T follicular helper cell (primary cell): ENCODE measurements at regions not wholly inside any gene's neighbourhood (a gene's known extent, or its start where the extent isn't known, plus 50 kb on each side); places are given as distances from the start of the nearest gene placed in this dataset.

Source experiments
- DNase-seq: peaks from one replicate; pipeline ENCODE4 v3.0.0-alpha.2; 2020; ENCODE audit warnings: low read depth

DNA sequence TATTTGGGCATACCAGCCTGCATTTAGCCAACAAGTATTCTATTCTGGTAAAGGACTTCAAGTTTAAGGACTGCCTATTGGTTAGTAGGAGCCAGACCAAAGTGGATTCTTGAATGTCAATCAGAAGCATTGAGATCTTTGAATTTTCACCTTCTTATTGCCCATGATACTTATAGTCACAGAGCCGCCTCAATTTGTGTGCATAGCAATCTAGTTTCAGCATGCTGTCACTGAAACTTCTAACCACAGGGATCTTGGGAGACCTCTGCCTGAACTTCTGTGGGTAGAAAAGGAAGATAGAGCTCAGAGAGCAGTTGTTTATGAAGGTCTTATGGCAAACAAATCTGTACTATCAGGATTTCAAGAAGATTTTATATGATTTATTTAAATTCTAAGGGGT is 501.4 kb upstream of the USP24 start:
- DNase-seq, result no peak

DNA sequence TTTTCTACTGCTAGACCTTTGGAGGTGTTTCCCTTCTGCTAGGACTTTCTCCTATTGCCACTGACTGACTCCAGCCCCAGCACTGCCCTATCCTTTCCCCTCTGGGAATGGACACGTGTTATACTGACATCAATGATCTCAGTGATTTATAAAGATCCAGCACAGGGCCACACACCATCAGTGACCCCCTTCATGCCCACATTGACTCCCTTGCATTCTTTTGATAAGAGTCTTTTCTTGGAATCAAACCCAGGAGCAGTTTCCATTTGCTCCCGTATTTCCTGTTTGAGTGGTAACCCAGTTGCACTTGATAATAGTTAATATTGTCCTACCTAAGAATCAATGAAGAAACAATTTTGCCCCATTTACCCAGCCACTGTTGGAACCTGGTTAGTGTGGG is 501.0 kb upstream of the USP24 start:
- no peak for DNase-seq

DNA sequence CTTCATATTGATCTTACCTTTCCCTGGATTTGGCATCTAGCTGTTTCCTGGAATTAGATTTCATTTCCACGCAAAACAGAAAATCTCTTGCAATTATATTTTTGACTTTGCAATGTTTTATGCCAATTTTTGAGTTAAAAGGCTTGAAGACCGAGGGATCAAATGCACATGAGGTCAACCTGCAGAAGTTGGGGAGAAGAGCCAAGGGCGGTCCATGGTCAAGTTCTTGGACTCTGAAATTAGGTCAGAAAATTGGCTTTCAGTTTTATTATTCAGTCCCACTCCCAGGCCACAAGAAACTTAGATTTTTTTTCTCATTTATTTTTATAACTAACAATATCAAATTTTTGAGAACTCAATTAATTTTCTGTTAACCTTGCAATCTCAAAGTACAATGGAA is 499.1 kb upstream of the USP24 start:
- DNase-seq, result no peak

DNA sequence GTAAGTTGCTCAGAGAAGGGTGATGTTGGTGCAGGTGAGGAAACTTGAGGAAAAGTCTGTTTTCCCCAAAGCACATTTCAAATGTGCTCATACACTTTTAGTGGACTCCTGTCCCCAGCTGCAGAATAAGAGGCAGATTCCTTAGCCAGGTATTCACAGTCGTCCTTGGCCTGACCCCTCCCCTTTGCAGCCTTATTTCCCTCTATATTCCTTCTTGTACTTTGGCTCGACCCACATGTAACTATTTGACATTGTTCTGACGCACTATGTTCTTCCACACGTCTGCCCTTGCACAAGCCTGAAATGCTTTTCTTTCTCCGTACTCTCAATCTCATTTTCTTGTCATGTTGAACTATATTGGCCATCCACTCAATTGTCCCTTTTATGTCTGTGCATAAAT is 498.4 kb upstream of the USP24 start:
- no peak for DNase-seq

DNA sequence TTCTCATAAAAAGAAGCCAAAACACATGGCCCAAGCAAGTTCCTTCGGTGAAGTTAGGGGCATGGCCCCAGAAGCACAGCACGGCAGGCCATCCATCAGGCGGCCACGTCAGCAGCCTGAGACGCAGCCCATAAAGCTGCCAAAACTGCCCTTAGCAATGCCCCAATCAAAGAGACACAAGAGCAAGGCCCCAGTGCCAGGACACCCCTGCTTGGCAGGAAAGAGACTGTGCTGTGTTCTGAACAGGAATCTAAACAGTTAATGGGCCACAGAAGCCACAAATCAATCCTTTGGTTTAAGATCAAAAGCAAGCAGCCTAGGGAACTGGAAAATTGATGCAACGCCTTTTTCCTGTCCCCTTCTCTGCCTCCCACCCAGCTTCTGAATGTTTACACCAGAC is 497.0 kb upstream of the USP24 start:
- no peak for DNase-seq

DNA sequence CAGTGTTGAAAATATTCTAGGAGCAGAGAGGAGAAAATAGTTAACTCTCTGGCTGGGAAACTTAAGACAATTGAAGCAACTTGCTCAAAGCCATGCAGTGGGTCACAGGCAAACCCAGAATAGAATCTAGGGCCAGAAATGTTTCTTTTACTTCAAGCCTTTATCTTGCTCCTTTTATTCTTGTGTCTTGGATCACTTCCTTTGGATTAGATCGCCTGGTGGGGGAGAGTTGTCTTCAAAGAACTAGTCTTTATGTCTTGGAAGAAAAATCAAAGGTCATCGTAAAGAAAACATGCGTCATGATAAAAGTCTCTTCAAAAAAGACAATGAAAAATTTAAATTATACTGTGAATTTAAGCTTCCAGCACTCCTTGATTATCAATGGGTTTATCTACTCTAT is 493.6 kb upstream of the USP24 start:
- DNase-seq, result no peak

DNA sequence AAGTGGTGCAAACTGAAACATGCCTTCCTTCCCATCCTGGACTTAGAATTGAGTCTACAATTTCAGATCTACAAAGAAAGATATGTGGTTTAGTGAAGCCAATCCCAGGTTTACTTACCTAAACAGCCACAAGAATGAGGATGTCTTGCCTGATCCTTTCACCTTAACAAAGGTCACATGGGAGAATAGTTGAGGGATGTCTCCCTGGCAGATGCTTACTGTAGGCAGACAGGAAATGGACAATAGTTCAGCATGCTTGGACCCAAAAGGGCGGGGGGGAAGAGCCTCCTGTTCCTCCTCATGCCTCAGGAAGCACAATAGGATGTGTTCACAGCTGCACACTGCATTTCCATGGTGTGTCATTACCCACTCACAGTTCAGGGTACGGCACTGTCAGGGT is 492.7 kb upstream of the USP24 start:
- no peak for DNase-seq

DNA sequence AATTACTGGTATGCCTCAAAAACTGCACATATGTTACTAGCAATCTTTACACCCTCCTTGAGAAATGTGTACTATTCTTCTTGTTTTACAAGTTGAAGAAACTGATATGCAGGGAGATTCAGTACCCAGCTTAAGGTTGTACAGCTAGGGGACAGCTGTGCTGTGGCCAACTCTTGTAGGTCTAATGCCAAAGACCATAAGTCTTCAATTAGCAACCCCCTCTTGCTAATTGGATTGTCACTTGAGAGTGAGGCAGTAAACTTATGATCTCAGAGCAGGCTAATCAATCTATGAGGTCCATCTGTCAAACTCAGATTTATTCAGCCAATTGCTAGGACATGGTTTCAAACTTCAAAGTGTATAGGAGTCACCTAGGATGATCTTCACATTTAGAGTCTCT is 492.0 kb upstream of the USP24 start:
- DNase-seq, result no peak

DNA sequence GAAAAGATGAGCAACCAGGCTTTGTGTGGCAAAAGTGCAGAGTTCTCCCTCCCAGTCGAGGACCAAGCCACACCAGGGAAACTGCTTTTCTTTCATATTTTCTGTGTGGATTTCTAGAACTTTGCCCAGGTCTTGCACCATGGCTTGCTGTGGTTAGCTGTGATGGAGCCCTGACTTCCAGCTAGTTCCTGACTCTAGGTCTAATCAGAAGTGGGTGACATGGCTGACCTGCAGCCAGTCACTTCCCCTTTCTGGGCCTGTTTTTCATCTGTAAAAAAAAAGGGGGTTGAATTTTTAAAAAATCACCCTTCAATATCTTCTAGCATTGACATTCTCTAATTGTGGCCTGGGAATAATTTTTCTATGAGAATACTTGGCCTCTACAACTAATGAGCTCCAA is 491.2 kb upstream of the USP24 start:
- DNase-seq, result no peak

DNA sequence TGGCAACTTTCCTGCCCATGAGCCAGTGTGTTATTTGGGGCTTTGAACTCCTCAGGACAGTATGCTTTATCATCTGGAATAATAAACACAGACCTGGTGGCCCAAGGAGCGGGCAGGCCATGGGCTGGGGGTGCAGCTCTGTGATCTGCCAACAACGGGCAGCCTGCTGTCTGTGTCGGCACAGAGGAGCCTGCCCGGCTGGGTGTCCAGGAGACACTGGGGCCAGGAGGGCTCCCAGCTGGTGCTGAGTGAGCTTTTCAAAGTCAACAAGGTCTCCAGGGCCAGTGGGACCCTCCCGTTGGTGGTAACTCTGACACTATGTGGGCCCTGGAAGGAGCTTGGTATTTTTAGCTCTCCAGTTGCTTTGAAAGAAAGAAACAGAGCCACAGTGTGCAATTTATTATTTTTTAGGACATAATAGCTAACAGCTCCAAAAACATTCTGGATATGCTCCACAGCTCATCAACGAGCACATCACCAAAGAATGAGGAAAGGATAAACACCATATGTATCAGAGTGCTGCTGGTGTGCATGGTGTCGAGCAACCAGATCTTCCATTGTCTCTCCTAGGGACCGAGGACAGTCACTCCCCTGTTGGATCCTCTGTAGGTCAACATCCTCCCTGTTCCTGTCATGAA is 488.7 kb upstream of the USP24 start:
- no peak for DNase-seq

DNA sequence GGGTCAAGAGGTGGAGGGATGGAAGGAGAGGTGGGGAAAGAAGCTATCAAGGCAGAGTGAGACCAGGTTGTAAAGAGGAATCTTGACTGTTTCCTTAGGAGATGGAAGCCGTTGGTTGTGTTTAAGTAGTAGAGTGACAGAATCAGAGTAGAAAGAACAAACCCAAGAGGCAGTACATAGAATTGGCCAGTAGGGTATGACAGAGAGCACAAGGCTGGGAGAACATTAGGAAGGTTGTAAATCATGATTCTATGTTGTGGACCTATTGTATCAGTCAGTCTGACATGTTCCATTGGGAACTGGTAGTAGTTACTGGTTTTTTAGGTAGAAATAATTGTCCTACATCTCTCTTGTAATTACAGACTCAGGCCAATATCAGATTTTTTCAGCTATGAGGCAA is 486.9 kb upstream of the USP24 start:
- DNase-seq, result no peak

DNA sequence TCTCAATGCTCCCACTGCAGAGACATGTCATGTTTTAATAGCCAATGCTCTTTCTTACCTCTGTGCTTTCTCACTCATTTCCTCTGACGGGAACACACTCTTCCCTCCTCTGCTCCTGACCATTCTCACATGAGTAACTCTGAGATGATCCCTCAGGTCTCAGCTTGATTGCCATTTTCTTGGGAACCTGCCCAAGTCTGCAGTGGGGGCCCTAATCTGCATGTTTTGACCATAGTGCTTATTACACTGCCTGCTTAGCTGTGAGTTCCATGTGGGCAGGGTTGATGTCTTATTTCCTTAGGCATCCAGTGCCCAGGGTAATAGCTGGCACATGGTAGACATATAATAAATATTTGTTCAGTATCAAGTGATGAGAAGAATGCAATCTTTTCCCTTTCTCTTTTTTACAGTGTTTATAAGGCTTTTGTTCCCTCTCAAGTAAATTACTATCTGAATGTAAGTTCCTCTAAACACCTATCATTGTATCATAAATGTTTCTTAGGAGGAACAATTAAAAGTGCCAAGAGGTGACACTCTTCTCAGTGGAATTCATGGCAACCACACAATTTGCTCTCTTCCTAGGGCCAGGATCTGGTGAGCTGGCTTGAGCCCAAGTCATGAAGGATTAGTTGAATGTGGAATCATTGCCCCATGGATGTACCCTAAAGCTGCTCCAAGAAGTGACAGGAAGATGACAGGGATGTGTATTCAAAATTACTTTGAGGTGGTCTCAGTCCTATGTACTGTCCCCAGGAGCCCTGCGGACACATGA is 485.4 kb upstream of the USP24 start:
- DNase-seq, result no peak

DNA sequence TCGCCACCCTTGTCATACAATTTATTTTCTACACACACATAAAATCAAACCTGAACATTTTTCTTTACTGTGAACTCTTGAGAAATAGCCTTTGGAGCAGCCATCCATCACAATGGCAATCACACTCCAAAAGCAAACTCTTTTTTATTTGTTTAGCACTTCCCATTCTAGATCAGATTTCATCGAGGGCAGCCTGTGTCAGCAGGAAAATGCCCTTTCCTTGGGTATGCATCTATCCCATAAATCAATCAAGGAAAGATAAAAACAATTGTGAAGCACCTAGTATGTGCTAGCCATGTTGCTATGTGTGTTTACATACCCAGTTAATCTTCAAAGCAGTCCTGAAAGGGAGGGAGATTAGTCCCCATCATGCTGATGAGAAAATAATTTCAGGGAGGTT is 484.1 kb upstream of the USP24 start:
- no peak for DNase-seq

DNA sequence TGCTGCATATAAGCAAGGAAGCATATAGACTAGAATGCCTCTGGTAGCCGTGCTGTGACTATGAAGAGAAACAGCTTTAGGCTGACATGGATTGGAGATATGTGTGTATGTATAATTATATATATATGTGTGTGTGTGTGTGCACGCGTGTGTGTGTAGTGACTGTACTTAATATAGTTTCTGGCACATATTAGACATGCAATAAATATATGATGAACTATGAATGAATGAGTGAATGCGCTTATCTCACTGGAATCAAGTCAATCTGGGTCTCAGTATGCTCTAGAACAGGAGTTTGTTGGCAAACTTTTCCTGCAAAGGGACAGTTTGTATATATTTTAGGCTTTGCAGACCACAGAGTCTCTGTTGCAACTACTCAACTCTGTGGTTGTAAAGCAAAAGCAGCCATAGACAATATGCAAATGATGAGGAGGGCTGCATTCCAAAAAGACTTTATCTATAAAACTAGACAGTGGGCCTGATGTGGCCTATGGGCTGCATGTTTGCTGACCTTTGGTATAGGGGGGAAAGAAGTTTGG is 482.9 kb upstream of the USP24 start:
- no peak for DNase-seq

DNA sequence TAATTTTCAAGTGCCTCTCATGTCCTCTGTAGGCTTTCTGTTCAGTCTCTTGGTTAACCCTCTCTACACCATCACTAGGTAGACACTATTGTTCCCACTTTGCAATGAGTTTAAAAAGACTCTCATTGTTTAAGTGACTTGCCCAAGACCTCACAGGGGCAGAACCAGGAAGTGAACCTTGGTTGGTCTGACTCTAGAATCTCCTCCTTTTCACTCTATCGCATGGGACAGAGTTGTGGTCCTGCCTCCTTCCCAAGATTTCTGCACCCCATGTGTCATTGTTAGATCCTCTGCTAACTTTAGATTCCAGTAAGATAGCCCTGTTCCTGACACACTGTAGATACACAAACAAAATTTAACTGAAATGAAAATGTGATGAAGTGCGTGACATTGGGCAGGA is 481.7 kb upstream of the USP24 start:
- DNase-seq, result no peak

DNA sequence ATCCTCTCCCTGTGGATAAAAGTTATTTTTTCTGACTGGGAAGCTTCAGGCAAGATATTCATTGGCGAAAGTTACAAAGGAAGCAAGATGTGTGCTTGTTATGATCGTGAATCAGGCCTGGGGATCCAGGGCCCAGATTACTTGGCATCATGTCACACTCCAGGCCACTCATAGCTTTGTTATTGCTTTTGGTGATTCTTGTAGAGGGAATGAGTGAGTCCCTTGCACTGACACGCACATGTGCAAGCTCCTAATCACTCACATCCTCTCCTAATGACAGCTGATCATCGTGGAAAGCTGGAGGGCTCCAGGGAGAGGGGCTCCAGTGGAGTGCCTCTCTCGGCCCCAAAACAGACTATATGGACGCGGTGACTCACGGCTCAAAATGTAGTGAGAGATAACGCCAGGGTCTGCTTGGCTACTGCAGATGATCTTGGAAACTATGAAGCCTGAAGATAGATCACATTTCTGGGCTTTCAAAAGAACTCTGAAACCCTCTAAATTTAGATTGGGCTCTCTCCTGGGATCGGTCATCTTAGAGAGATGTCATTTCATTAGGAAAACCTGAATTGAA is 481.1 kb upstream of the USP24 start:
- no peak for DNase-seq

DNA sequence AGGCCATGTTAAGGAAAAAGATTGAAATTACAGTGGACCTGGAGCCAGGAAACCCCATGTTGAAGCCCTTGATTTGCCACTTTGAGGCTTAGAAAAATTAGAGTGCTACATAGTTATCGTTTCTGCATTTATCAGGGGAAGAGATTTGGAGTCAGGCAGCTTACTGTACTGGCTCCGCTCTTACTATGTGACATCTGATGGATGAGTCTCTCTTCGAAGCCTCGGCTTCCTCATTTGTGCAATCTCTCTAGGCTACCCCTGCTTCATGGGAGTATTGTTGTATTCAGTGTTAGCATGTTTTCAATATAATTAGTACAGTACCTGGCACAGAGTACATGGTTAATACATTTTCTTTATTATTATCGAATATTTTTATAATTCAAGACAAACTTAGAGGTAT is 480.4 kb upstream of the USP24 start:
- no peak for DNase-seq

DNA sequence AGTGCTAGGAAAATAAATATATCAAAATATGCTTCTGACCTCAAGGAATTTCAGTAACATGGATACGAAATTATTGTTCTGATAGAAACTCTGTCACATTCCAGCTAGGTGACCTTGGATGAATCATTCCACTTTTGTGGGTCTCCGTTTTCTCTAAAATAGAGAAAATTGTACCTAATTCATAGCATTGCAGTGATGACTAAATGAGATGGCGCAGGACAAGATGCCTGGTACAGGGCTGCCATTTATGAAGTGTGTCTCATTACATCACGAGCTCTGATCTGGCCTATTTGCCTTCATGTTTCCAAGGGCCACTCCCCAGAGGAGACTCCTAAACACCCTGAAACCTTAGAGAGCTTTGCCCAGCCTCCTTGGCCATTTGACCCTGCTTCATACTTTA is 480.0 kb upstream of the USP24 start:
- DNase-seq, result no peak

DNA sequence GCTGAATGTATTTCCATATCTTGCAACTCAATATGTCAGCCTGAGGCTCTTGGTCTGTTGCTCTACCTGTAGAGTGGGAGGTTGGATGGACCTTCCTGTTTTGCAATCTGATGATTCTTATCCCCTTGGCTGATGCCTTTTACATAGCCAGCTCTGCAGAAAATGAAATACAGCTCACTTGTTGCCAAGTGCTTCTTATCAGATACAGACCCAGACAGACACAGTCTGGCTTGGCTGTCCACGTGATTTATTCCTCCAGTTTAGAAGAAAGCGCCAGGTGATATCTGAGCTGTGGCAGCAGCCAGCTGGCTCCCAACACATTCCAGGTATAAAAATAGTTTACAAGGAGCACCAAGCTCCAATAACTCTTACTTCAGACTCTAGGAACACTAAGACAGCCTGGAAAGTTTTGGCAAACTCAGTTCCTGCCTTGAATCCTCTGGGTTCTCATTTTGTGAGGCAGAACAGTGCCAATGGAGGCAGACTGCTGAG is 479.2 kb upstream of the USP24 start:
- DNase-seq, result no peak

DNA sequence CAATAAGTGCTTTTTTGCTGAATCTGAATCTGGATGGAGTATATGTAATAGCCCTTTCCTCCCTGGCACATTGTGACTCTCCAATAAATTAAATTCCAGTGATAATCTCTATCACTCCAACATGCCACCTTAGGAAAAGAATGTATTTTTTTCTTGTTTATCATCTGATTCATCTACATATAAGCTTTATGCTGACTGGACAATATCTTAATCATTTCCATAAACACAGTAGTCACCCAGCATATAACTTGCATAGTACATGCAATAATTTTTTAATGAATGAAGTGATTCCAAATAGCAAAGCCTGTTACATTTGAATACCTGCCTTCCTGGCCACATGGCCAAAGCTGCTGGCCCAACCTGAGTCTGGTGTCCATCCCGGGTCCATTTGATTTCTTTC is 477.6 kb upstream of the USP24 start:
- DNase-seq, result no peak

DNA sequence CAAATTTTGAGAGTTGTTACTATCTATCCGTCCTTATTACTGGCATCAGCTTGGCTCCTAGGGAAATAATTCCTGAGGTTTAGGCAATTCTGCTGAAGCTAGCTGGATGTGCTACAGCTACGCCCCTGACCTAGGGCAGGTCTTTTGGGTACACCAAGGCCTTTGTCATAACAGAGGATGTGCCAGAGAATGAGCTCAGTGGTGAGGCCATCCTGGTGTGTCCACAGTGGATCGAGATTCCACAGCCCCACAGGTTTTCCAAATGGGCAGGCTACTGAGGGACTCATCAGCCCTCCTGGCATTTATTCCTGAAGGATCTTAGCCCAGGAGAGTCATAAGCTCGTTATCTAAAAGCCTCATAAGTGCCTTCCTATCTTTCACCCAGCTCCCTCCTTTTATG is 475.2 kb upstream of the USP24 start:
- no peak for DNase-seq

DNA sequence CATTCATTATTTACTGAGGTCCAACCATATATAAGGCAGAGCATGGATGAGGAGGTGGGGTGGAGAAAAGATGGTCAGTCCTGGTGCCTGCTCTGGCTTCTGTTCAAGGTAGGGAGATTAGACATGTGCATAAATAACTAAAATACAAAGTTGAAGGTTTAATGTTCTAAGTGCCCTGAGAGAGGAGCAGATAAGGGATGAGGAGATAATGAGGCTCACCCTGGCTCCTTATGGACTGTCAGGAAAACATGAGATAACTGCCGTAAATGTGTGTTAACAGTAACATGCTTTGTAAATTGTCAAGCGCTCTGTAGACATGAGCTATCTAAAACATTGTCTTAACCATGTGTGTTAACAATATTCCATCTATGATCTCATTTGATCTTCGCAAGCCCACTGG is 474.6 kb upstream of the USP24 start:
- DNase-seq, result no peak

DNA sequence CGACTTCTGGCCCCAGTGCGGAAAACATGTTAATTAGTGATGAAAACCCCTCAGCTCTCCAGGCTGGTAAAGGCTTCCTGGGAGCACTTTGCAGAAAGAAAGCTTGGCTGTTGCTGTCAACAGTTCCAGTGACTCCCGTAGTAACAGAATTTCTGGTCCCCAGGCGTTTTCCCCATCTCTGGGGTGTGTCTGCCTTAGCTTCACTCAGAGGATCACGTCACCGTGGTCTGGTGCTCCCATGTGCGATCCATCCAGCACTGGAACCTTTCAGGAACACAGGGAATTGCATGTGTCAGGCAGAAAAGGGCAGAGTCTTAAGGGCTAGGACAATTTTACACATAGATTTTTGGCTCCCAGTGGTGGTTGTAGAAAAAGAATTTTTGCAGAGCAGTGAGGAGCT is 470.4 kb upstream of the USP24 start:
- DNase-seq, result no peak
